ENCODE measurements at regions not wholly inside any gene's neighbourhood (a gene's known extent, or its start where the extent isn't known, plus 50 kb on each side); places are given as distances from the start of the nearest gene placed in this dataset.

- no peaks in the 10 kb centered on the region for H3K9me3 ChIP-seq
- TF ChIP-seq POLR2A (IDR thresholded peaks at IDR 0.05) = no peak
- TF ChIP-seq EP300 (IDR thresholded peaks at IDR 0.05) = no peak
- TF ChIP-seq, protein P1, sequence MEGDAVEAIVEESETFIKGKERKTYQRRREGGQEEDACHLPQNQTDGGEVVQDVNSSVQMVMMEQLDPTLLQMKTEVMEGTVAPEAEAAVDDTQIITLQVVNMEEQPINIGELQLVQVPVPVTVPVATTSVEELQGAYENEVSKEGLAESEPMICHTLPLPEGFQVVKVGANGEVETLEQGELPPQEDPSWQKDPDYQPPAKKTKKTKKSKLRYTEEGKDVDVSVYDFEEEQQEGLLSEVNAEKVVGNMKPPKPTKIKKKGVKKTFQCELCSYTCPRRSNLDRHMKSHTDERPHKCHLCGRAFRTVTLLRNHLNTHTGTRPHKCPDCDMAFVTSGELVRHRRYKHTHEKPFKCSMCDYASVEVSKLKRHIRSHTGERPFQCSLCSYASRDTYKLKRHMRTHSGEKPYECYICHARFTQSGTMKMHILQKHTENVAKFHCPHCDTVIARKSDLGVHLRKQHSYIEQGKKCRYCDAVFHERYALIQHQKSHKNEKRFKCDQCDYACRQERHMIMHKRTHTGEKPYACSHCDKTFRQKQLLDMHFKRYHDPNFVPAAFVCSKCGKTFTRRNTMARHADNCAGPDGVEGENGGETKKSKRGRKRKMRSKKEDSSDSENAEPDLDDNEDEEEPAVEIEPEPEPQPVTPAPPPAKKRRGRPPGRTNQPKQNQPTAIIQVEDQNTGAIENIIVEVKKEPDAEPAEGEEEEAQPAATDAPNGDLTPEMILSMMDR (IDR thresholded peaks at IDR 0.05) = no peak
- H3K4me1 ChIP-seq (ENCODE audit: insufficient read depth) = no peaks in the 10 kb centered on the region
- no peak for DNase-seq
- intact Hi-C loops (cut with DNase I) = no loop called here
- no peaks in the 10 kb centered on the region for H3K36me3 ChIP-seq
- H3K27ac ChIP-seq = no peak overlapping the region
- H3K27me3 ChIP-seq = no peaks in the 10 kb centered on the region
- WGBS, 3 donors = 68 to 80% (median 71%) methylated on average over 1 of the region's 1 CpG
- H3K4me3 ChIP-seq = no peak overlapping the region
Measured at GRCh38 chr4:30001628-30002027, 718.5 kb upstream of the PCDH7 start.

DNA sequence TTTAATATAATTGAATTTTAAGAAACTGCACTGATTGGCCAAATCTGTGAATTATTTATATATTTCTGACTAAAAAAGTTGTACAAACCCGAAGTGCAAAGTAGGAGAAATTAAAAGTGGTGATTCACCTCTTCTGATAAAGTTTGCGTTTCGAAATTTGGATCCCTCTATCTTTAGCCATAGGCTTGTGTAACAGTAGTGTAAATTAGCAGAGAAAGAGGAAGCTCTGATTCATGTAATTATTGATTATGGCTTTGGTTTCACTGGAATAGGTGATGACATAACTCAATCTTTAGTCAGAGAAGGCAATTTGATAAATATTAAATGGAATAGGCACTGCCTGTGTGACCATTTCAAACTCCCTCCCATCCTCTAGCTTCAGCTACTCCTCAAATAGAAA lies 717.8 kb upstream of the PCDH7 start:
- H3K27me3 ChIP-seq = no peaks in the 10 kb centered on the region
- H3K9me3 ChIP-seq = no peaks in the 10 kb centered on the region
- 74 to 91% (median 80%) methylated on average over 3 of the region's 3 CpGs for WGBS, 3 donors
- H3K4me3 ChIP-seq = no peak overlapping the region
- H3K36me3 ChIP-seq = no peaks in the 10 kb centered on the region
- TF ChIP-seq, protein P1 (IDR thresholded peaks at IDR 0.05) = no peak
- no peak for TF ChIP-seq EP300 (IDR thresholded peaks at IDR 0.05)
- no peak for TF ChIP-seq POLR2A (IDR thresholded peaks at IDR 0.05)
- no peak for DNase-seq
- intact Hi-C loops (cut with DNase I) = no loop called here
- H3K27ac ChIP-seq = no peak overlapping the region
- no peaks in the 10 kb centered on the region for H3K4me1 ChIP-seq (ENCODE audit: insufficient read depth)

- Histone ChIP-seq H3K4me3 (no peak overlapping the region), H3K27me3 (no peaks in the 10 kb centered on the region), H3K36me3 (no peaks in the 10 kb centered on the region), H3K9me3 (no peaks in the 10 kb centered on the region), H3K4me1 (ENCODE audit: insufficient read depth) (no peaks in the 10 kb centered on the region), H3K27ac (no peak overlapping the region)
- WGBS, 3 donors = 80 to 88% (median 86%) methylated on average over 4 of the region's 4 CpGs
- no peak for DNase-seq
- intact Hi-C loops (cut with DNase I) = no loop called here
- TF ChIP-seq POLR2A (IDR thresholded peaks at IDR 0.05) (no peak), EP300 (IDR thresholded peaks at IDR 0.05) (no peak)
- TF ChIP-seq, protein P1 (IDR thresholded peaks at IDR 0.05) = no peak
Measured at GRCh38 chr4:30005995-30006394, 714.2 kb upstream of the PCDH7 start.

DNA sequence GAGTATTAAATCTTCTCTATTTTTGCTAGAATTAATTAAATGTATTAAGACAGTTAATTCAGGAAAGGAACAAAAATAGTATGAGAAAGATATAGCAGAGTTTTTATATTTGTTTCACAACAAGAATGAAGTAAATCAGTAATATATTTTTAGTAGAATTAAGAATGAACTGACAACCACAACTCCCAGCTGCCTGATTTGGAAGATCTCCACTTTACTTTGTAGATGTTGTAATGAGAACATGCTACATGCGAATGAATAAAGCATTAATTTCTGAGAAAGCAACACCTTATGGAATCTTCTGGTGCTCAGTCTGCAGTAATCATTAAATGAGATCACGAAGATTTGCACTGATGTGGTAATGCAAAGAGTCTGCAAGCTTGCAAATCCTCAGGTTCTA lies 695.6 kb upstream of the PCDH7 start:
- no peak for DNase-seq

More for the DNA sequence above, 695.6 kb upstream of the PCDH7 start:
- TF ChIP-seq, protein P1 (IDR thresholded peaks at IDR 0.05) = no peak
- TF ChIP-seq POLR2A (IDR thresholded peaks at IDR 0.05) (no peak), EP300 (IDR thresholded peaks at IDR 0.05) (no peak)
- no peak overlapping the region for H3K27ac ChIP-seq
- H3K36me3 ChIP-seq = no peaks in the 10 kb centered on the region
- H3K4me3 ChIP-seq = no peak overlapping the region
- H3K27me3 ChIP-seq = no peaks in the 10 kb centered on the region
- WGBS, 3 donors = 83 to 89% (median 88%) methylated on average over 2 of the region's 2 CpGs
- no peaks in the 10 kb centered on the region for H3K4me1 ChIP-seq (ENCODE audit: insufficient read depth)
- no peaks in the 10 kb centered on the region for H3K9me3 ChIP-seq
- intact Hi-C loops (cut with DNase I) = no loop called here
